Mucosa of stomach (tissue), 1 donor: ENCODE measurements at regions not wholly inside any gene's neighbourhood (a gene's known extent, or its start where the extent isn't known, plus 50 kb on each side); places are given as distances from the start of the nearest gene placed in this dataset.

Source experiments
- H3K27me3 ChIP-seq: one replicate; pipeline ENCODE4 v1.7.0; 2013; ENCODE audit warnings: mild to moderate bottlenecking, low read length; ENCODE audit not compliant: control insufficient read depth, insufficient read depth
- H3K36me3 ChIP-seq: one replicate; pipeline ENCODE4 v1.7.0; 2013; ENCODE audit warnings: low read length; ENCODE audit not compliant: control insufficient read depth, insufficient read depth
- H3K4me1 ChIP-seq: one replicate; pipeline ENCODE4 v1.7.0; 2013; ENCODE audit warnings: mild to moderate bottlenecking, low read length; ENCODE audit not compliant: control insufficient read depth, insufficient read depth
- H3K4me3 ChIP-seq: one replicate; pipeline ENCODE4 v1.7.0; 2013; ENCODE audit warnings: low read length
- H3K9ac ChIP-seq: one replicate; pipeline ENCODE4 v1.7.0; 2013; ENCODE audit warnings: mild to moderate bottlenecking, low read length, moderate library complexity
- H3K9me3 ChIP-seq: one replicate; pipeline ENCODE4 v1.7.0; 2013; ENCODE audit warnings: mild to moderate bottlenecking, low read length, moderate library complexity; ENCODE audit not compliant: control insufficient read depth
- donor health status: Pancreatic carcinoma.

GRCh38 chr6:151704383-151704782 is 103.1 kb upstream of the ESR1 start:
- H3K36me3 ChIP-seq = no peaks in the 10 kb centered on the region
- peaks cover 13% of the 10 kb centered on the region for H3K4me1 ChIP-seq
- no peak overlapping the region for H3K4me3 ChIP-seq
- H3K9ac ChIP-seq = no peak overlapping the region
- no peaks in the 10 kb centered on the region for H3K27me3 ChIP-seq
- no peaks in the 10 kb centered on the region for H3K9me3 ChIP-seq

DNA sequence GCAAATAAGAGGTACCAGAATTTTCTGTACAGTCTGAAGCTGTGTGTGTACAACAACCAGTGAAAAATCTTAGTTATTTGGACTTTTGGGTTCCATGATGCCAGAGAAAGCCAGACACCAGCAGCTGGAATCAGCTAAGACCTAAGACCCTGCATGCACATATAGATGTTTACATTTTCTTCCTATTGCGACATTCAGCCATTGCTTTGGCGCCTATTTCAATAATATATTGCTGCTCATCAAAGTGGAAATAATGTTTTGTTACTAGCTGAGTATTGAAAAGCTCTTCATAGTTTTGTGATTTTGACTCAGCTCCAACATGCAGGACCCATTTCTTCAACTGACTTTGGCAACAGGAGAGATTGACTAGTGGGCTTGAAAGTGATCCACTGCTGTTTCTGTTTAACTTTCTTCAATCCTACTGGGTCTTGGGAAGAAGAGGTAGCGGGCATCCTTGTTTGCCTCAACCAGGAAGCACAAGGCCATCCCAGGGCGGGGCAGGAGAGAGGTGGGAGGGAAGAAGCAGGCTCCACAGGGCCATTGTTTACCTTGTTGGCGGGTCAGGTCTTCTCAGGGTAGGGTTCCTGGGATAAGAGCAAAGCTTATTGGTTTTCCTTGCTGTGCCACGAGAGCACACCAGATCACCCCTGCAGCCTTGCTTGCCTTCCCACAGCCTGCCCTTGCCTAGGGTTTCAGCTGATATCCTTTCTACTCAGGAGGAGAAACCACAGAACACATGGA is 101.3 kb upstream of the ESR1 start:
- no peak overlapping the region for H3K9ac ChIP-seq
- H3K4me3 ChIP-seq = no peak overlapping the region
- no peaks in the 10 kb centered on the region for H3K27me3 ChIP-seq
- H3K9me3 ChIP-seq = no peaks in the 10 kb centered on the region
- peaks cover 13% of the 10 kb centered on the region for H3K4me1 ChIP-seq
- H3K36me3 ChIP-seq = no peaks in the 10 kb centered on the region

DNA sequence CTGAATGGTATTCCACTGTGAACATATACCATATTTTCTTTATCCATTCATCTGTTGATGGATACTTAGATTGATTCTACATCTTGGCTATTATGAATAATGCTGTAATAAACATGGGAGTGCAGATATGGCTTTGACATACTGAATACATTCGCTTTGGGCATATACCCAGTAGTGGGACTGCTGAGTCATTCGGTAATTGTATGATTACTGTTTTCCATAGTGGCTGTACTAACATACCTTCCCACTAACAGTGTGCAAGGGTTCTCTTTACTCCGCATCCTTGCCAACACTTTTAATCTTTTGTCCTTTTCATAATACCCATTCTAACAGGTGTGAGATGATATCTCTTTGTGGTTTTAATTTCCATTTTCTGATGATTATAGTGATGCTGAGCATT is 98.2 kb upstream of the ESR1 start:
- Histone ChIP-seq H3K27me3 (no peaks in the 10 kb centered on the region), H3K4me3 (no peak overlapping the region), H3K9ac (no peak overlapping the region)

GRCh38 chr6:151716526-151716932 is 91.0 kb upstream of the ESR1 start:
- Histone ChIP-seq H3K9me3 (no peaks in the 10 kb centered on the region), H3K4me1 (peaks cover 8% of the 10 kb centered on the region), H3K4me3 (no peak overlapping the region), H3K27me3 (no peaks in the 10 kb centered on the region), H3K9ac (no peak overlapping the region), H3K36me3 (no peaks in the 10 kb centered on the region)

More for the DNA sequence above, 98.2 kb upstream of the ESR1 start:
- no peaks in the 10 kb centered on the region for H3K9me3 ChIP-seq
- no peaks in the 10 kb centered on the region for H3K36me3 ChIP-seq
- H3K4me1 ChIP-seq = peaks cover 6% of the 10 kb centered on the region

- no peaks in the 10 kb centered on the region for H3K36me3 ChIP-seq
- H3K4me3 ChIP-seq = no peak overlapping the region
- no peaks in the 10 kb centered on the region for H3K9me3 ChIP-seq
- H3K4me1 ChIP-seq = peaks cover 8% of the 10 kb centered on the region
- H3K9ac ChIP-seq = no peak overlapping the region
- H3K27me3 ChIP-seq = no peaks in the 10 kb centered on the region
Measured at GRCh38 chr6:151719070-151719469, 88.4 kb upstream of the ESR1 start.

- no peak overlapping the region for H3K9ac ChIP-seq
- H3K4me3 ChIP-seq = no peak overlapping the region
- no peaks in the 10 kb centered on the region for H3K27me3 ChIP-seq
- no peaks in the 10 kb centered on the region for H3K36me3 ChIP-seq
- peaks cover 6% of the 10 kb centered on the region for H3K4me1 ChIP-seq
- no peaks in the 10 kb centered on the region for H3K9me3 ChIP-seq
Measured at GRCh38 chr6:151721146-151721545, 86.3 kb upstream of the ESR1 start.

DNA sequence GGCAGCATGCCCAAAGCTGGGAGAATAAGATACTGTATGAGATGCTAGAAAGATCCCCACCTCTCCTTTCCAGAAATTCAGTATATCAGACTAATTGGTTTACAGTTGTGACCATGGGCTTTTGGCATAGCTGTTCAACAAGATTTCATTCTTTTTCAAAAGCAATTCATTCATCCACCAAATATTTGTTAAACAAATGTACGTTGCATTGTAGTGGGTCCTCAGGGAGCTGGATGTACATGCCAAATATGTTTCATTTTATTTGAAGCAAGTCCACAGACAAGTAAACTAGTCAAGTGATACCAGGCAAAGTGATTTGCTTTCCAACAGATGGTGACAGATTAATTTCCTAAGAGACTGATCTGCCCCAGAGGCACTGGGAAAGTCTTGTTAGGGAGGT is 85.8 kb upstream of the ESR1 start:
- Histone ChIP-seq H3K4me3 (no peak overlapping the region), H3K36me3 (no peaks in the 10 kb centered on the region), H3K9me3 (no peaks in the 10 kb centered on the region), H3K27me3 (no peaks in the 10 kb centered on the region), H3K9ac (no peak overlapping the region), H3K4me1 (peaks cover under 1% of the 10 kb centered on the region)

DNA sequence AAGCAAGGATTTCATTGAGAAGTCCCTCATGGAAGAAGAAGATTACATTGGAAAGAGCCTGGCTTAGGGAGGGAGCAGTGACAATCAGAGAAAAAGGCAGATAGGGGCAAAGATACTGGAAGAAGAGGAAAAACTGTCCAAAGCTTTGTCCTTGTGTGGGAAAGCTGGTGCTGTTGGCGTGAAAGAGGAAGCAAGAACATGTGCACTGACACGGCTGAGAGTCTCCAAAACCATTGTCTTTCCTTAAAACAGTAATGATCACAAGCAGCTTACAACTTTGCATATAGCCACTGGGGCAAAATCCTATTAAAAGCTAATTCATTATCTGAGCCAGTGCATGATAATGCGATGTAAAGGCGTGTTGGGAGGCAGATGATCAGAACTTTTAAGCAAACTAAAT is 85.1 kb upstream of the ESR1 start:
- H3K4me1 ChIP-seq = no peaks in the 10 kb centered on the region
- H3K36me3 ChIP-seq = no peaks in the 10 kb centered on the region
- no peaks in the 10 kb centered on the region for H3K9me3 ChIP-seq
- no peak overlapping the region for H3K4me3 ChIP-seq
- no peak overlapping the region for H3K9ac ChIP-seq
- no peaks in the 10 kb centered on the region for H3K27me3 ChIP-seq

DNA sequence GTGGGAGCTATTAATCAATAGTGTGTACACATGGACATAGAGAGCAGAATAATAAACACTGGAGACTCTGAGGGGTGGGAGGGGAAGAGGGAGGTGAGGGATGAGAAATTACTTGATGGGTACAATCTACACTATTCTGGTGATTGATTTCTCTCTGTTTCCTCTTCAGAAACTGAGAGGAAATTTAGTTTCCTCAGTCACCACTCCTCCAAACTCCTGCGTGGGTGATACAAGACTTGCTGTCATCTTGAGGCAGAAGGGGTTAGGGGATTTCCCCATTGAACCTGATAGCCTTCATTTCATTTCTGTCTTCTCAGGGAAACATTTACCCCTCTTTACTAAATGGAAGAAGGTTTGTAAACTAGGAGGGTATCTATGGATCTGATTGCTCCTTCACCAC is 84.3 kb upstream of the ESR1 start:
- Histone ChIP-seq H3K36me3 (no peaks in the 10 kb centered on the region), H3K9me3 (no peaks in the 10 kb centered on the region), H3K4me1 (no peaks in the 10 kb centered on the region), H3K27me3 (no peaks in the 10 kb centered on the region), H3K9ac (no peak overlapping the region), H3K4me3 (no peak overlapping the region)

DNA sequence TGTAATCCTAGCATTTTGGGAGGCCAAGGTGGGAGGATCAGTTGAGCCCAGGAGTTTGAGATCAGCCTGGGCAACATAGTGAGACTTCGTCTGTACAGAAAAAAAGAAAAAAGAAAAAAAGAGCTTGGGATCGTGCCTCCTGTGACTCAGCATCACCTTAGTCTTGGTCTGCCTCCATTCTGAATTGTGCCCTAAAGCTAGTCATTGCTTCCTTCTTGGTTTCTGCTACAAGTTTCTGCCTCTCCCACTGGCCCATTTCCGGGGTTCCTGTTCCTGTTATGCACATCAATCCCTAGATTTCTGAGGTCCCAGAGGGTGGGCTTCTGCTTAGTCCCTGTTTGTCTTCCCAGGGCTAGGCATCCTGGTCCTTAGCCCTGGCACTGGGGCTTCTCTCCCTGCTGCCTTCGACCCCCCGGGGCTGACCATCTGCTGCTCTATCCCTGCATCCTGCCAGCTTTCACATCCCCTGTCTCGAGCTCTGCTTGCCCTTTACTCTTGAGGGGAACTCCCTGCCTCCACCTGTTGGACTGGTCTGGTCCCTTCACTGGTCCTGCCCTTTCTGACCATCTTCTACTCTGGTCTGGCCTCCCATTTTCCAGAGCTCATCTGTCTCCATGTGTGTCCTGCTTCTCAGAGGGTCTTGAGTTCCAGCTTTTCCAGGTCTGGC is 77.5 kb upstream of the ESR1 start:
- Histone ChIP-seq H3K4me1 (no peaks in the 10 kb centered on the region), H3K36me3 (no peaks in the 10 kb centered on the region), H3K27me3 (no peaks in the 10 kb centered on the region), H3K9ac (no peak overlapping the region), H3K4me3 (no peak overlapping the region), H3K9me3 (no peaks in the 10 kb centered on the region)

DNA sequence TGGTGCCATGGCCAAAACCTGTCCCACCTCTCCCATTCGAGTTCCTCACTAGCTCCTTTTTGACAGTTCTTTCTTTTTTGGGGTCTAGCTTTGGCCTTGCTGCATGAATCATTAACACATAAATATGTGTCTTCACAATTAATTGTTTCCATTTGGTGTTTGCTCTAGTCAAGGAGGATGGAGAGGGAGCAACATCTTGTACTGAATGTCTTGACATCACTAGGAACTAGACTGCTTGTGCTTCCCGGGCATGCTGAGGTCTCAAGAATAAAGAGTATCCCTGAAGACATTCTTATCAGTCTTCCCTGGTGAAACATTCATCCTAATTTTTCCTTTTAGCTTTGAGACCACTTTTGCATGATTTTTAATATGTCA is 77.0 kb upstream of the ESR1 start:
- no peak overlapping the region for H3K9ac ChIP-seq
- no peaks in the 10 kb centered on the region for H3K4me1 ChIP-seq
- no peaks in the 10 kb centered on the region for H3K9me3 ChIP-seq
- H3K27me3 ChIP-seq = no peaks in the 10 kb centered on the region
- H3K36me3 ChIP-seq = no peaks in the 10 kb centered on the region
- no peak overlapping the region for H3K4me3 ChIP-seq

GRCh38 chr6:151731313-151731712 is 76.2 kb upstream of the ESR1 start:
- no peak overlapping the region for H3K9ac ChIP-seq
- H3K4me3 ChIP-seq = no peak overlapping the region
- no peaks in the 10 kb centered on the region for H3K9me3 ChIP-seq
- no peaks in the 10 kb centered on the region for H3K27me3 ChIP-seq
- H3K36me3 ChIP-seq = no peaks in the 10 kb centered on the region
- no peaks in the 10 kb centered on the region for H3K4me1 ChIP-seq
